Panc1 (cell line): ENCODE measurements at regions not wholly inside any gene's neighbourhood (a gene's known extent, or its start where the extent isn't known, plus 50 kb on each side); places are given as distances from the start of the nearest gene placed in this dataset.

Experiments used
- ATAC-seq: fragments of 200-7000 bp; cut with Tn5 transposase; 2 replicates; pipeline ENCODE4 v1.9.1; 2020; ENCODE audit warnings: mild to moderate bottlenecking, moderate library complexity
- BruUV-seq: library from RNA; stranded (reverse); fragments of 400-500 nt; replicated peaks from 2 replicates; lab custom pipeline; 2021; lab: Mats Ljungman, UMichigan
- CTCF ChIA-PET: fragments of 300-600 bp; sonication (Branson Sonifier 250); formaldehyde crosslinking; loops from one replicate; lab custom pipeline; 2022; ENCODE audit warnings: antibody characterized with exemption; lab: Charles Lee
- POLR2A ChIA-PET: fragments of 300-600 bp; sonication (Branson Sonifier 250); formaldehyde crosslinking; loops from one replicate; lab custom pipeline; 2022; ENCODE audit warnings: antibody characterized with exemption; lab: Charles Lee
- DNase-seq: peaks from one replicate; pipeline ENCODE4 v3.0.0-alpha.2; 2010; ENCODE audit warnings: low read depth, low spot score
- H3K27ac ChIP-seq: 2 replicates; pipeline ENCODE4 v1.5.1; 2011; ENCODE audit warnings: mild to moderate bottlenecking, low read length, inconsistent platforms
- H3K27me3 ChIP-seq: fragments of 200-500 bp; sonication (Bioruptor generic); 2 replicates; pipeline ENCODE4 v1.6.0; 2014; ENCODE audit warnings: low read length, inconsistent platforms; ENCODE audit not compliant: control insufficient read depth, insufficient read depth
- H3K36me3 ChIP-seq: fragments of 200-500 bp; sonication (Bioruptor generic); 2 replicates; pipeline ENCODE4 v1.5.1; 2014; ENCODE audit warnings: inconsistent platforms, mild to moderate bottlenecking, low read length, moderate library complexity; ENCODE audit not compliant: control insufficient read depth, insufficient read depth
- H3K4me1 ChIP-seq: 2 replicates; pipeline ENCODE4 v1.5.1; 2011; ENCODE audit warnings: inconsistent platforms, mild to moderate bottlenecking, low read length, moderate library complexity; ENCODE audit not compliant: control insufficient read depth, insufficient read depth
- H3K4me3 ChIP-seq, 2 experiments: 2 replicates each; pipeline ENCODE4 v1.5.1; 2011 to 2012; ENCODE audit warnings: low read depth in 2 of 2, low read length in 2 of 2, mild to moderate bottlenecking in 2 of 2, inconsistent platforms in 1 of 2, moderate library complexity in 1 of 2
- H3K9me3 ChIP-seq: fragments of 200-500 bp; sonication (Bioruptor generic); 2 replicates; pipeline ENCODE4 v1.5.1; 2014; ENCODE audit warnings: low read depth, mild to moderate bottlenecking, inconsistent platforms, low read length, moderate library complexity; ENCODE audit not compliant: control insufficient read depth, insufficient read depth
- POLR2AphosphoS5 ChIP-seq: IDR thresholded peaks from 2 replicates; pipeline ENCODE4 v1.6.1; 2012; ENCODE audit warnings: mild to moderate bottlenecking, low read depth, low read length, moderate library complexity
- SIN3A ChIP-seq: IDR thresholded peaks from 2 replicates; pipeline ENCODE4 v1.6.1; 2012; ENCODE audit warnings: low read depth, mild to moderate bottlenecking, low read length, moderate library complexity, borderline replicate concordance; ENCODE audit not compliant: insufficient read depth
- TCF7L2 ChIP-seq: IDR thresholded peaks from 2 replicates; pipeline ENCODE4 v1.6.1; 2011; ENCODE audit warnings: mild to moderate bottlenecking, low read depth, low read length, inconsistent platforms
- in situ Hi-C: cut with HindIII; loops from 2 replicates; pipeline ENCODE4 v1.10.0; 2016; ENCODE audit warnings: low sequenced_read_pairs, low pct_unique_long_range_greater_than_20kb
- intact Hi-C: fragments of 100-400 bp; cut with micrococcal nuclease; formaldehyde crosslinking; loops from one replicate; pipeline ENCODE4 v1.10.0; 2022; ENCODE audit not compliant: unreplicated experiment
- TF ChIP-seq, protein P1 (sequence below): fragments of 450-650 bp; IDR thresholded peaks from 2 replicates; pipeline ENCODE4 v1.5.1; 2017; ENCODE audit warnings: mild to moderate bottlenecking
- TF ChIP-seq, protein P2 (sequence below), 2 experiments: IDR thresholded peaks; 2 replicates each; pipeline ENCODE4 v1.6.1; 2011 to 2012; ENCODE audit warnings: low read depth in 2 of 2, control low read depth in 1 of 2, low read length in 1 of 2, mild to moderate bottlenecking in 1 of 2, moderate library complexity in 1 of 2; ENCODE audit not compliant: insufficient read depth in 1 of 2

GRCh38 chr15:94847325-94847724 is 616.0 kb downstream of the MCTP2 start:
- Histone ChIP-seq H3K36me3 (no peaks in the 10 kb centered on the region), H3K4me3 (no peak overlapping the region), H3K4me1 (no peaks in the 10 kb centered on the region), H3K27me3 (no peaks in the 10 kb centered on the region), H3K27ac (no peak overlapping the region), H3K9me3 (no peaks in the 10 kb centered on the region; the same call in 1 of the 2 replicates)
- ChIA-PET CTCF (no interaction called here), POLR2A (no interaction called here)
- intact Hi-C loops (no loop called here), in situ Hi-C loops (no loop called here)
- DNase-seq = no peak
- ATAC-seq = no peak
- BruUV-seq = no TSS peak
- TF ChIP-seq TCF7L2 (no peak), POLR2AphosphoS5 (no peak), SIN3A (no peak)
- TF ChIP-seq, protein P1, sequence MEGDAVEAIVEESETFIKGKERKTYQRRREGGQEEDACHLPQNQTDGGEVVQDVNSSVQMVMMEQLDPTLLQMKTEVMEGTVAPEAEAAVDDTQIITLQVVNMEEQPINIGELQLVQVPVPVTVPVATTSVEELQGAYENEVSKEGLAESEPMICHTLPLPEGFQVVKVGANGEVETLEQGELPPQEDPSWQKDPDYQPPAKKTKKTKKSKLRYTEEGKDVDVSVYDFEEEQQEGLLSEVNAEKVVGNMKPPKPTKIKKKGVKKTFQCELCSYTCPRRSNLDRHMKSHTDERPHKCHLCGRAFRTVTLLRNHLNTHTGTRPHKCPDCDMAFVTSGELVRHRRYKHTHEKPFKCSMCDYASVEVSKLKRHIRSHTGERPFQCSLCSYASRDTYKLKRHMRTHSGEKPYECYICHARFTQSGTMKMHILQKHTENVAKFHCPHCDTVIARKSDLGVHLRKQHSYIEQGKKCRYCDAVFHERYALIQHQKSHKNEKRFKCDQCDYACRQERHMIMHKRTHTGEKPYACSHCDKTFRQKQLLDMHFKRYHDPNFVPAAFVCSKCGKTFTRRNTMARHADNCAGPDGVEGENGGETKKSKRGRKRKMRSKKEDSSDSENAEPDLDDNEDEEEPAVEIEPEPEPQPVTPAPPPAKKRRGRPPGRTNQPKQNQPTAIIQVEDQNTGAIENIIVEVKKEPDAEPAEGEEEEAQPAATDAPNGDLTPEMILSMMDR = no peak
- TF ChIP-seq, protein P2, sequence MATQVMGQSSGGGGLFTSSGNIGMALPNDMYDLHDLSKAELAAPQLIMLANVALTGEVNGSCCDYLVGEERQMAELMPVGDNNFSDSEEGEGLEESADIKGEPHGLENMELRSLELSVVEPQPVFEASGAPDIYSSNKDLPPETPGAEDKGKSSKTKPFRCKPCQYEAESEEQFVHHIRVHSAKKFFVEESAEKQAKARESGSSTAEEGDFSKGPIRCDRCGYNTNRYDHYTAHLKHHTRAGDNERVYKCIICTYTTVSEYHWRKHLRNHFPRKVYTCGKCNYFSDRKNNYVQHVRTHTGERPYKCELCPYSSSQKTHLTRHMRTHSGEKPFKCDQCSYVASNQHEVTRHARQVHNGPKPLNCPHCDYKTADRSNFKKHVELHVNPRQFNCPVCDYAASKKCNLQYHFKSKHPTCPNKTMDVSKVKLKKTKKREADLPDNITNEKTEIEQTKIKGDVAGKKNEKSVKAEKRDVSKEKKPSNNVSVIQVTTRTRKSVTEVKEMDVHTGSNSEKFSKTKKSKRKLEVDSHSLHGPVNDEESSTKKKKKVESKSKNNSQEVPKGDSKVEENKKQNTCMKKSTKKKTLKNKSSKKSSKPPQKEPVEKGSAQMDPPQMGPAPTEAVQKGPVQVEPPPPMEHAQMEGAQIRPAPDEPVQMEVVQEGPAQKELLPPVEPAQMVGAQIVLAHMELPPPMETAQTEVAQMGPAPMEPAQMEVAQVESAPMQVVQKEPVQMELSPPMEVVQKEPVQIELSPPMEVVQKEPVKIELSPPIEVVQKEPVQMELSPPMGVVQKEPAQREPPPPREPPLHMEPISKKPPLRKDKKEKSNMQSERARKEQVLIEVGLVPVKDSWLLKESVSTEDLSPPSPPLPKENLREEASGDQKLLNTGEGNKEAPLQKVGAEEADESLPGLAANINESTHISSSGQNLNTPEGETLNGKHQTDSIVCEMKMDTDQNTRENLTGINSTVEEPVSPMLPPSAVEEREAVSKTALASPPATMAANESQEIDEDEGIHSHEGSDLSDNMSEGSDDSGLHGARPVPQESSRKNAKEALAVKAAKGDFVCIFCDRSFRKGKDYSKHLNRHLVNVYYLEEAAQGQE (IDR thresholded peaks at IDR 0.05; ENCODE audit: insufficient read depth in 1 of 2, low read depth in 2 of 2, low read length in 1 of 2) = no peak

DNA sequence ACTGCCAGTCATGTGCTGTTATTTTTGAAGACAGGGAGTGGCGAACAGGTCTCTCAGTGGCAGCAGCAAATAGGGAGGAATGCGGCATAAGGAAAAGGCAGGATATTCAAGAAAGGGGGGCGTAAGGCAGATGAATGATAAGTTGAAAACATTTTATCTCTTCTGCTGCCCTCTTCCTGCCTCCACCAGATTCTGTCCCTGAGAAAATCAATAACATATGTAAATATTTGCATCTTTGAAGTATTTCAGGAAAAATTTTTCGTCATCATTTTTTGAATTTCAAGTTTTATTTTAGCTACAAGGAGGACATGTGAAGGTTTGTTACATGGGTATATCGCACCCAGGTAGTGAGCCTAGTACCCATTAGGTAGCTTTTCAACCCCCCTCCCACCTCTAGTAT is 616.7 kb downstream of the MCTP2 start:
- BruUV-seq = no TSS peak
- in situ Hi-C loops = no loop called here

More for the DNA sequence above, 616.7 kb downstream of the MCTP2 start:
- H3K36me3 ChIP-seq = no peaks in the 10 kb centered on the region
- no peaks in the 10 kb centered on the region for H3K27me3 ChIP-seq
- no peak overlapping the region for H3K4me3 ChIP-seq
- DNase-seq = no peak
- TF ChIP-seq, protein P2 (IDR thresholded peaks at IDR 0.05; ENCODE audit: insufficient read depth in 1 of 2, low read depth in 2 of 2, low read length in 1 of 2) = no peak
- TF ChIP-seq TCF7L2 = no peak
- TF ChIP-seq SIN3A = no peak
- no peak for TF ChIP-seq POLR2AphosphoS5
- TF ChIP-seq, protein P1 = no peak
- no peak overlapping the region for H3K27ac ChIP-seq
- ATAC-seq = no peak
- no peaks in the 10 kb centered on the region for H3K4me1 ChIP-seq
- intact Hi-C loops = no loop called here
- H3K9me3 ChIP-seq = no peaks in the 10 kb centered on the region; the same call in 1 of the 2 replicates
- ChIA-PET CTCF (interaction anchor here (0.7 kb wide), 1 partner anchor 252 kb away, joined by 6 read pairs; no protein-coding TSS in a partner anchor), POLR2A (no interaction called here)
